ENCODE measurements at regions not wholly inside any gene's neighbourhood (a gene's known extent, or its start where the extent isn't known, plus 50 kb on each side); places are given as distances from the start of the nearest gene placed in this dataset.

- TF ChIP-seq POLR2A (IDR thresholded peaks at IDR 0.05; ENCODE audit: borderline replicate concordance, extremely low read depth, insufficient read depth, insufficient read length) (no peak), CEBPB (IDR thresholded peaks at IDR 0.05; ENCODE audit: low read depth) (no peak), ZNF274 (IDR thresholded peaks at IDR 0.05; ENCODE audit: low read depth, low read length) (no peak), CTCF (IDR thresholded peaks at IDR 0.05 in 2 of 3, conservative IDR thresholded peaks at IDR 0.05 in 1 of 3; ENCODE audit: borderline replicate concordance in 1 of 3, insufficient read depth in 1 of 3, low read depth in 2 of 3, low read length in 2 of 3) (no peak), EZH2 (IDR thresholded peaks at IDR 0.05) (no peak), CBX3 (IDR thresholded peaks at IDR 0.05; ENCODE audit: low read depth) (no peak), JUND (IDR thresholded peaks at IDR 0.05) (no peak)
Observed at GRCh38 chr9:75457474-75458011, 369.2 kb downstream of the OSTF1 start.
